B cell (primary cell): ENCODE measurements at regions not wholly inside any gene's neighbourhood (a gene's known extent, or its start where the extent isn't known, plus 50 kb on each side); places are given as distances from the start of the nearest gene placed in this dataset.

Source experiments
- ATAC-seq: fragments of 200-7000 bp; cut with Tn5 transposase; one replicate; pipeline ENCODE4 v1.10.0; 2021; ENCODE audit warnings: low read depth, mild to moderate bottlenecking, moderate number of reproducible peaks, moderate library complexity
- CTCF ChIA-PET: fragments of 350-600 bp; sonication (Branson Sonifier 250); formaldehyde crosslinking; loops from one replicate; lab custom pipeline; 2021; ENCODE audit warnings: antibody characterized with exemption, inconsistent platforms; lab: Charles Lee
- POLR2A ChIA-PET: fragments of 350-600 bp; sonication (Branson Sonifier 250); formaldehyde crosslinking; loops from one replicate; lab custom pipeline; 2021; ENCODE audit warnings: antibody characterized with exemption; lab: Charles Lee
- DNase-seq: peaks from one replicate; pipeline ENCODE4 v3.0.0; 2013
- H2AFZ ChIP-seq: 2 replicates; pipeline ENCODE4 v1.6.1; 2012; ENCODE audit warnings: mild to moderate bottlenecking, low read depth, low read length; ENCODE audit not compliant: insufficient read depth, poor library complexity, severe bottlenecking
- H3K27ac ChIP-seq, 2 donors: 1 replicate in 1 of 2; 2 replicates in 1 of 2; pipeline ENCODE4 v1.5.1; 2012 to 2013; ENCODE audit warnings: low read length in 2 of 2, mild to moderate bottlenecking in 2 of 2, moderate library complexity in 1 of 2
- H3K27me3 ChIP-seq, 4 experiments: fragments of 200-600 bp in 1 of 4; sonication (generic) in 1 of 4; replicated peaks in 1 of 4; 1 replicate in 2 of 4; 2 replicates in 2 of 4; pipeline versions ENCODE4 v1.6.1 to v1.7.0; 2013 to 2016; ENCODE audit warnings: low read length in 3 of 4, mild to moderate bottlenecking in 2 of 4, mixed read lengths in 1 of 4, moderate library complexity in 1 of 4; ENCODE audit not compliant: insufficient read depth in 4 of 4, control insufficient read depth in 3 of 4; ENCODE audit errors: control extremely low read depth in 1 of 4
- H3K36me3 ChIP-seq, 2 experiments: replicated peaks in 1 of 2; 1 replicate in 1 of 2; 2 replicates in 1 of 2; pipeline versions ENCODE4 v1.6.1 to v1.7.1; 2013; ENCODE audit warnings: low read length in 1 of 2; ENCODE audit not compliant: insufficient read depth in 2 of 2, control insufficient read depth in 1 of 2; ENCODE audit errors: control extremely low read depth in 1 of 2, extremely low read depth in 1 of 2
- H3K4me1 ChIP-seq, 2 donors: fragments of 200-600 bp in 1 of 2; sonication (generic) in 1 of 2; 1 replicate in 1 of 2; 2 replicates in 1 of 2; pipeline versions ENCODE4 v1.5.1 to v1.6.1; 2013 to 2017; ENCODE audit warnings: low read length in 2 of 2; ENCODE audit not compliant: control insufficient read depth in 2 of 2, insufficient read depth in 2 of 2
- H3K4me2 ChIP-seq: replicated peaks from 2 replicates; pipeline ENCODE3; 2012; ENCODE audit warnings: mild to moderate bottlenecking, low read depth, low read length; ENCODE audit not compliant: poor library complexity, severe bottlenecking
- H3K4me3 ChIP-seq, 5 experiments: fragments of 200-600 bp in 1 of 5; sonication (generic) in 1 of 5; 1 replicate in 3 of 5; 2 replicates in 2 of 5; pipeline versions ENCODE4 v1.5.1 to v1.7.0; 2011 to 2016; ENCODE audit warnings: low read length in 4 of 5, mild to moderate bottlenecking in 4 of 5, low read depth in 2 of 5, control low read depth in 1 of 5, moderate library complexity in 1 of 5; ENCODE audit not compliant: insufficient read depth in 1 of 5; ENCODE audit errors: control extremely low read depth in 1 of 5, extremely low read depth in 1 of 5
- H3K79me2 ChIP-seq: fragments of 200-600 bp; sonication (generic); one replicate; pipeline ENCODE4 v1.6.0; 2016; ENCODE audit warnings: low read length; ENCODE audit not compliant: control insufficient read depth, insufficient read depth
- H3K9ac ChIP-seq: fragments of 200-600 bp; sonication (generic); 2 replicates; pipeline ENCODE4 v1.6.1; 2017; ENCODE audit warnings: mild to moderate bottlenecking, low read length, moderate library complexity
- H3K9me3 ChIP-seq, 3 donors: one replicate each; pipeline versions ENCODE4 v1.6.1 to v1.7.1; 2013; ENCODE audit warnings: low read length in 2 of 3; ENCODE audit not compliant: control insufficient read depth in 2 of 3, insufficient read depth in 1 of 3; ENCODE audit errors: control extremely low read depth in 1 of 3
- H4K20me1 ChIP-seq: 2 replicates; pipeline ENCODE4 v1.6.0; 2012; ENCODE audit warnings: mild to moderate bottlenecking, low read length; ENCODE audit not compliant: insufficient read depth, control insufficient read depth, poor library complexity, severe bottlenecking
- H3K27ac Mint-ChIP-seq: one replicate; pipeline ENCODE4 v1.8.0; 2021; ENCODE audit warnings: mixed read lengths
- H3K27me3 Mint-ChIP-seq: one replicate; pipeline ENCODE4 v1.8.0; 2021; ENCODE audit warnings: mixed read lengths
- H3K4me1 Mint-ChIP-seq: one replicate; pipeline ENCODE4 v1.8.0; 2021; ENCODE audit warnings: mixed read lengths
- H3K4me3 Mint-ChIP-seq: one replicate; pipeline ENCODE4 v1.8.0; 2021; ENCODE audit warnings: mixed read lengths
- H3K9me3 Mint-ChIP-seq: one replicate; pipeline ENCODE4 v1.8.0; 2022; ENCODE audit warnings: mixed read lengths; ENCODE audit not compliant: insufficient read depth
- EZH2 ChIP-seq: IDR thresholded peaks from 2 replicates; pipeline ENCODE4 v1.6.1; 2012; ENCODE audit warnings: borderline replicate concordance, low read depth, mild to moderate bottlenecking, moderate library complexity, low read length; ENCODE audit not compliant: insufficient read depth, poor library complexity, severe bottlenecking
- WGBS: methylation state at CpG from one replicate; pipeline ENCODE4 v1.1.5; 2013; ENCODE audit warnings: missing lambda C conversion rate; ENCODE audit not compliant: insufficient coverage; 5-methylcytosine and 5-hydroxymethylcytosine counted together
- intact Hi-C: fragments of 100-400 bp; cut with micrococcal nuclease; formaldehyde crosslinking; loops from one replicate; pipeline ENCODE4 v1.10.0; 2022
- TF ChIP-seq, protein P1 (sequence below): fragments of 200-600 bp; IDR thresholded peaks from one replicate; pipeline ENCODE4 v1.8.0; 2022; ENCODE audit warnings: antibody characterized with exemption, mild to moderate bottlenecking

DNA sequence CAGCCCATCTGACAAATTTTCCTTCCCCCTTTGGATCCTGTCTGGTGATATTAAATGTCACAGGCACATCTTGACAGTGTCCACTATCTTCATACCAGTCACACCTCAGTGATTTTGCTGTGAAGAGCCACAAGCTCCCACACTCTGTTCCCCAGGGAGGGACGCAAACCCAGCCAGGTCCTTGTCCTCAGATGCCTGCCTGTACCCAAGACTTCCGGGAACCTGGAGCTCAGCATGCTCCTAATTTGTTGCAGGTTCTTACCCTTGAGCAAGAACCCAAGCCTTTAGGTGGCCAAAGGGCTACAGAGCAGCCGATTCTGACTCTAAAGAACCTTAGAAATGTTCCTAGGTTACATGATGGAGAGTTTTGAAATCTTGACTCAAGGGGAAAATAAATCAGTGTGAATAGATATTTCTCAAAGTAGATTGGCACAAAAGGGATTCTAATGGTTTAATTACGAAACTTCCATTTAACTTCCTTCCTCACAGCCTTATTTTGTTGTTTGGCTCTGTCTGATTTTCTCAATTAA lies 66.2 kb upstream of the MTHFD1L start:
- Histone ChIP-seq H3K4me1 (no peaks in the 10 kb centered on the region), H3K36me3 (peaks cover 18 to 71% of the 10 kb centered on the region in 2 experiments), H3K27ac (peak overlapping the region in 1 of 2 donors; percentile 49), H3K27me3 (no peaks in the 10 kb centered on the region), H3K79me2 (peaks cover 17% of the 10 kb centered on the region), H4K20me1 (no peaks in the 10 kb centered on the region), H3K4me2 (no peak overlapping the region), H3K4me3 (no peak overlapping the region), H2AFZ (no peak overlapping the region), H3K9me3 (no peaks in the 10 kb centered on the region), H3K9ac (no peak overlapping the region)
- TF ChIP-seq, protein P1, sequence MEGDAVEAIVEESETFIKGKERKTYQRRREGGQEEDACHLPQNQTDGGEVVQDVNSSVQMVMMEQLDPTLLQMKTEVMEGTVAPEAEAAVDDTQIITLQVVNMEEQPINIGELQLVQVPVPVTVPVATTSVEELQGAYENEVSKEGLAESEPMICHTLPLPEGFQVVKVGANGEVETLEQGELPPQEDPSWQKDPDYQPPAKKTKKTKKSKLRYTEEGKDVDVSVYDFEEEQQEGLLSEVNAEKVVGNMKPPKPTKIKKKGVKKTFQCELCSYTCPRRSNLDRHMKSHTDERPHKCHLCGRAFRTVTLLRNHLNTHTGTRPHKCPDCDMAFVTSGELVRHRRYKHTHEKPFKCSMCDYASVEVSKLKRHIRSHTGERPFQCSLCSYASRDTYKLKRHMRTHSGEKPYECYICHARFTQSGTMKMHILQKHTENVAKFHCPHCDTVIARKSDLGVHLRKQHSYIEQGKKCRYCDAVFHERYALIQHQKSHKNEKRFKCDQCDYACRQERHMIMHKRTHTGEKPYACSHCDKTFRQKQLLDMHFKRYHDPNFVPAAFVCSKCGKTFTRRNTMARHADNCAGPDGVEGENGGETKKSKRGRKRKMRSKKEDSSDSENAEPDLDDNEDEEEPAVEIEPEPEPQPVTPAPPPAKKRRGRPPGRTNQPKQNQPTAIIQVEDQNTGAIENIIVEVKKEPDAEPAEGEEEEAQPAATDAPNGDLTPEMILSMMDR = no peak
- TF ChIP-seq EZH2 = no peak
- ChIA-PET CTCF (interaction anchor here (5.0 kb wide), 1 partner anchor 381 kb away, joined by 35 read pairs; no protein-coding TSS in a partner anchor), POLR2A (no interaction called here)
- intact Hi-C loops = no loop called here
- DNase-seq = no peak
- no peak overlapping the region for H3K4me3 Mint-ChIP-seq
- ATAC-seq = no peak
- WGBS = 96% methylated on average over 3 of the region's 4 CpGs
- H3K4me1 Mint-ChIP-seq = no peaks in the 10 kb centered on the region
- H3K27me3 Mint-ChIP-seq = no peaks in the 10 kb centered on the region
- H3K27ac Mint-ChIP-seq = peak overlapping the region; percentile 15
- no peaks in the 10 kb centered on the region for H3K9me3 Mint-ChIP-seq

DNA sequence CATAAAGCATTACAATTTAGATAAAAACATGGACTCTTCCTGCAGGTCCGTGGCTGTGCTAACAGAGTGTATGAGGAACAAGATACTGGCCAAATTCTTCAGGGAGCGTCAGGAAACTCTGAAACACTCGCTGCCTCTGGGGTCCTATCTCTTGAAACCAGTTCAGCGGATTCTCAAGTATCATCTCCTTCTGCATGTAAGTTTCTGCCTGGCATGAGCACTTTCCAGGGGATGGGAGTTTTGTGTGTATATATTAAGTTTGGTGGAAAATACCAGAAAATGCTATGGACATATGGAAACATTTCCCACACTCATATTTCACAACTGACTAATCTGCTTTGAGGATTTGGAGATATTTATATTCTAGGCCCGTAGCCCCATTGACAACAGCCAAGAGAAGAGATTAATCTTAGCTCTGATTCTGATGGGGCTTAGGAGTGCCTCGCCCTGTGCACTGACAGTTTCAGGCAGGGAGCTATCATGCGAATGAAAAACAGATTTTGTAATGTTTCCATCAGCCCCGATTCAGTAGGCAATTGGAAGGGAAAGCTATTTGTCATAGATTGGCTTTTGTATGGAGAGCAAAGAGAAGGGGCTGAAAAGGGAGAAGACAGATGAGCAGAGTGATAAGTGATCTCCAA lies 64.7 kb upstream of the MTHFD1L start:
- Histone ChIP-seq H4K20me1 (no peaks in the 10 kb centered on the region), H3K27me3 (no peaks in the 10 kb centered on the region), H3K27ac (no peak overlapping the region), H3K4me3 (no peak overlapping the region), H3K4me1 (no peaks in the 10 kb centered on the region), H3K9ac (no peak overlapping the region), H3K36me3 (peaks cover 20 to 81% of the 10 kb centered on the region in 2 experiments), H2AFZ (no peak overlapping the region), H3K79me2 (peaks cover 14% of the 10 kb centered on the region), H3K9me3 (no peaks in the 10 kb centered on the region), H3K4me2 (no peak overlapping the region)
- TF ChIP-seq, protein P1 = no peak
- TF ChIP-seq EZH2 = no peak
- ChIA-PET POLR2A (no interaction called here), CTCF (interaction anchor here (1.2 to 5.0 kb wide), 3 partner anchors 14 to 382 kb away, joined by 3 to 35 read pairs (median 5); no protein-coding TSS in a partner anchor)
- no peaks in the 10 kb centered on the region for H3K9me3 Mint-ChIP-seq
- no peak overlapping the region for H3K4me3 Mint-ChIP-seq
- H3K27me3 Mint-ChIP-seq = no peaks in the 10 kb centered on the region
- ATAC-seq = no peak
- WGBS = 100% methylated on average over 7 of the region's 8 CpGs
- H3K27ac Mint-ChIP-seq = no peak overlapping the region
- intact Hi-C loops = no loop called here
- DNase-seq = no peak
- no peaks in the 10 kb centered on the region for H3K4me1 Mint-ChIP-seq
